ENCODE measurements at regions not wholly inside any gene's neighbourhood (a gene's known extent, or its start where the extent isn't known, plus 50 kb on each side); places are given as distances from the start of the nearest gene placed in this dataset.

- no peak for ATAC-seq (replicated peaks)
- H3K36me3 Mint-ChIP-seq = no peaks in the 10 kb centered on the region
- no peaks in the 10 kb centered on the region for H3K27me3 Mint-ChIP-seq
- no peak overlapping the region for H3K27ac Mint-ChIP-seq
- no peaks in the 10 kb centered on the region for H3K4me1 Mint-ChIP-seq
- no peaks in the 10 kb centered on the region for H3K9me3 Mint-ChIP-seq
- H3K4me3 Mint-ChIP-seq = no peak overlapping the region
- DNase-seq = no peak
Measured at GRCh38 chr5:164355267-164355830, 849.9 kb downstream of the MAT2B start.

- H3K4me3 Mint-ChIP-seq = no peak overlapping the region
- H3K27ac Mint-ChIP-seq = no peak overlapping the region
- H3K4me1 Mint-ChIP-seq = no peaks in the 10 kb centered on the region
- H3K9me3 Mint-ChIP-seq = no peaks in the 10 kb centered on the region
- no peaks in the 10 kb centered on the region for H3K27me3 Mint-ChIP-seq
- no peak for DNase-seq
- no peak for ATAC-seq (replicated peaks)
- no peaks in the 10 kb centered on the region for H3K36me3 Mint-ChIP-seq
Measured at GRCh38 chr5:164356790-164357189, 851.4 kb downstream of the MAT2B start.

- DNase-seq = no peak
- H3K36me3 Mint-ChIP-seq = no peaks in the 10 kb centered on the region
- no peak for ATAC-seq (replicated peaks)
- H3K4me3 Mint-ChIP-seq = no peak overlapping the region
- no peaks in the 10 kb centered on the region for H3K4me1 Mint-ChIP-seq
- H3K9me3 Mint-ChIP-seq = no peaks in the 10 kb centered on the region
- no peaks in the 10 kb centered on the region for H3K27me3 Mint-ChIP-seq
- no peak overlapping the region for H3K27ac Mint-ChIP-seq
Measured at GRCh38 chr5:164357395-164358033, 852.1 kb downstream of the MAT2B start.

GRCh38 chr5:164358531-164359259 is 853.3 kb downstream of the MAT2B start:
- Mint-ChIP-seq H3K9me3 (no peaks in the 10 kb centered on the region), H3K36me3 (no peaks in the 10 kb centered on the region), H3K27ac (no peak overlapping the region), H3K4me3 (no peak overlapping the region), H3K4me1 (no peaks in the 10 kb centered on the region), H3K27me3 (no peaks in the 10 kb centered on the region)
- no peak for DNase-seq
- peak; percentile 50 to 52 for ATAC-seq (replicated peaks)

- Mint-ChIP-seq H3K9me3 (no peaks in the 10 kb centered on the region), H3K4me3 (no peak overlapping the region), H3K27ac (no peak overlapping the region), H3K27me3 (no peaks in the 10 kb centered on the region), H3K4me1 (no peaks in the 10 kb centered on the region), H3K36me3 (no peaks in the 10 kb centered on the region)
- ATAC-seq (replicated peaks) = peak in 1 of 2 donors; percentile 12
- no peak for DNase-seq
Measured at GRCh38 chr5:164359260-164360255, 854.1 kb downstream of the MAT2B start.

- H3K27ac Mint-ChIP-seq = no peak overlapping the region
- no peaks in the 10 kb centered on the region for H3K9me3 Mint-ChIP-seq
- no peaks in the 10 kb centered on the region for H3K36me3 Mint-ChIP-seq
- no peak overlapping the region for H3K4me3 Mint-ChIP-seq
- H3K27me3 Mint-ChIP-seq = no peaks in the 10 kb centered on the region
- ATAC-seq (replicated peaks) (no peak), DNase-seq (no peak)
- H3K4me1 Mint-ChIP-seq = no peaks in the 10 kb centered on the region
Measured at GRCh38 chr5:164360589-164360988, 855.2 kb downstream of the MAT2B start.

- H3K9me3 Mint-ChIP-seq = no peaks in the 10 kb centered on the region
- ATAC-seq (replicated peaks) = no peak
- DNase-seq = no peak
- no peaks in the 10 kb centered on the region for H3K27me3 Mint-ChIP-seq
- H3K4me1 Mint-ChIP-seq = no peaks in the 10 kb centered on the region
- H3K4me3 Mint-ChIP-seq = no peak overlapping the region
- H3K27ac Mint-ChIP-seq = no peak overlapping the region
- no peaks in the 10 kb centered on the region for H3K36me3 Mint-ChIP-seq
Measured at GRCh38 chr5:164361986-164362385, 856.6 kb downstream of the MAT2B start.

GRCh38 chr5:164362835-164363234 is 857.4 kb downstream of the MAT2B start:
- ATAC-seq (replicated peaks) (no peak), DNase-seq (no peak)
- Mint-ChIP-seq H3K27me3 (no peaks in the 10 kb centered on the region), H3K4me1 (no peaks in the 10 kb centered on the region), H3K36me3 (no peaks in the 10 kb centered on the region), H3K27ac (no peak overlapping the region), H3K9me3 (no peaks in the 10 kb centered on the region), H3K4me3 (no peak overlapping the region)

GRCh38 chr5:164364237-164365208 is 859.1 kb downstream of the MAT2B start:
- no peak for ATAC-seq (replicated peaks)
- no peaks in the 10 kb centered on the region for H3K4me1 Mint-ChIP-seq

GRCh38 chr5:164370841-164371240 is 865.4 kb downstream of the MAT2B start:
- no peaks in the 10 kb centered on the region for H3K36me3 Mint-ChIP-seq
- H3K4me1 Mint-ChIP-seq = no peaks in the 10 kb centered on the region
- no peak overlapping the region for H3K4me3 Mint-ChIP-seq
- no peaks in the 10 kb centered on the region for H3K27me3 Mint-ChIP-seq
- ATAC-seq (replicated peaks) (no peak), DNase-seq (no peak)
- H3K9me3 Mint-ChIP-seq = no peaks in the 10 kb centered on the region
- H3K27ac Mint-ChIP-seq = no peak overlapping the region

More at GRCh38 chr5:164364237-164365208, 859.1 kb downstream of the MAT2B start:
- no peak for DNase-seq
- Mint-ChIP-seq H3K9me3 (no peaks in the 10 kb centered on the region), H3K36me3 (no peaks in the 10 kb centered on the region), H3K27ac (no peak overlapping the region), H3K4me3 (no peak overlapping the region), H3K27me3 (no peaks in the 10 kb centered on the region)

GRCh38 chr5:164372892-164373291 is 867.5 kb downstream of the MAT2B start:
- DNase-seq (no peak), ATAC-seq (replicated peaks) (no peak)
- no peaks in the 10 kb centered on the region for H3K27me3 Mint-ChIP-seq
- H3K9me3 Mint-ChIP-seq = no peaks in the 10 kb centered on the region
- H3K4me1 Mint-ChIP-seq = no peaks in the 10 kb centered on the region
- H3K27ac Mint-ChIP-seq = no peak overlapping the region
- H3K4me3 Mint-ChIP-seq = no peak overlapping the region
- no peaks in the 10 kb centered on the region for H3K36me3 Mint-ChIP-seq

GRCh38 chr5:164373876-164374275 is 868.5 kb downstream of the MAT2B start:
- no peaks in the 10 kb centered on the region for H3K36me3 Mint-ChIP-seq
- DNase-seq = no peak
- H3K4me3 Mint-ChIP-seq = no peak overlapping the region
- H3K27ac Mint-ChIP-seq = no peak overlapping the region
- H3K9me3 Mint-ChIP-seq = no peaks in the 10 kb centered on the region
- ATAC-seq (replicated peaks) = no peak
- H3K4me1 Mint-ChIP-seq = no peaks in the 10 kb centered on the region
- no peaks in the 10 kb centered on the region for H3K27me3 Mint-ChIP-seq

- no peak for DNase-seq
- Mint-ChIP-seq H3K36me3 (no peaks in the 10 kb centered on the region), H3K27me3 (no peaks in the 10 kb centered on the region), H3K4me1 (no peaks in the 10 kb centered on the region), H3K4me3 (no peak overlapping the region), H3K9me3 (peaks cover 2 to 4% of the 10 kb centered on the region in 2 donors), H3K27ac (no peak overlapping the region)
- no peak for ATAC-seq (replicated peaks)
Measured at GRCh38 chr5:164375051-164375450, 869.6 kb downstream of the MAT2B start.

Measured in stimulated activated naive B cell treated with anti-CD40 and anti-IgM and Interleukin-4, amounts not matched to agents 10 μg/mL and 1 μg/mL and 100 μg/mL, for 72 hours (primary cell).